Dedifferentiated amniotic fluid mesenchymal stem cell (primary cell): ENCODE measurements at regions not wholly inside any gene's neighbourhood (a gene's known extent, or its start where the extent isn't known, plus 50 kb on each side); places are given as distances from the start of the nearest gene placed in this dataset.

Experiments
- DNase-seq: peaks from one replicate; pipeline ENCODE4 v3.0.0-alpha.2; 2016; ENCODE audit errors: extremely low spot score

- DNase-seq: no peak
These were observed 1476.2 kb downstream of the MRPL39 start for GRCh38 chr21:24131056-24131455.

GRCh38 chr21:24127651-24128050 is 1479.6 kb downstream of the MRPL39 start:
- no peak for DNase-seq

GRCh38 chr21:24123785-24124184 is 1483.5 kb downstream of the MRPL39 start:
- DNase-seq: no peak

- peak; percentile 38 for DNase-seq
These were observed 1488.4 kb downstream of the MRPL39 start for GRCh38 chr21:24118738-24119459.

GRCh38 chr21:24115141-24115540 is 1492.1 kb downstream of the MRPL39 start:
- DNase-seq: no peak

DNA sequence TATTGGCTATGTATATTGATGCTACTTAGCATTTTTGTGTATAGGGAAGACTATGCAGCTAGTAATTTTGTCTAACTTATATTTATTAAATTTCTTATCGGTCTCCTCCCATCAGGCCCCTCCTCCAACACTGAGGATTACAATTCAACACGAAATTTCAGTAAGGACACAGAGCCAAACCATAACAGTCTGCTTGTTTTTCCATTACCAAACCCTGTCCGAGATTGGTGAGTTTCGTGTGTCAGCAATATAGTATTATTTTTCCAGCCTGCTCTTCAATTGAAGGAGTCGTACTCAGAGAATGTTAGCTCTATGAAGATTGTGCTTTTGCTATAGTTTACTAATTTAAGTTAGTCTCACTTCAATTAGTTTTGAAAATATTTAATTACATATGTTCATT is 1495.3 kb downstream of the MRPL39 start:
- peak; percentile 21 for DNase-seq

DNA sequence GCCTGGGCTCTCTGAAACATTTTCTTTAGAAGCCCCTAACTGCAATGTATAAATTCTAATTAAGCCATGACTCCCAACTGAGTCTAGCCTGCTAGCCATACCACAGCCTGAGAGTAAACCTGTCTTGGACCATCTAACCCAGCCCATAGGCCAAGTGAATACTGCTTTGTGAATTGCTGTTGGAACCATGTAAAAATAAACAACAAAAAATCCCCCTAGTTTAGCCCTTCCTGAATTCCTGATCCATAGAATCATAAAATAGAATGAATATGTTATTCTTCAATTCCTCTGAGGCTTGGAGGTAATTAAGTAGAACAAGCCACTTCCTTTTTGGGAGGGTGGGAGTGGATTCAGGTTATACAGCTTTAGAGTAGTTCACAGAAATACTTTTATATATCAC is 1496.4 kb downstream of the MRPL39 start:
- peak; percentile 37 for DNase-seq

GRCh38 chr21:24097181-24097580 is 1510.1 kb downstream of the MRPL39 start:
- DNase-seq: no peak

DNA sequence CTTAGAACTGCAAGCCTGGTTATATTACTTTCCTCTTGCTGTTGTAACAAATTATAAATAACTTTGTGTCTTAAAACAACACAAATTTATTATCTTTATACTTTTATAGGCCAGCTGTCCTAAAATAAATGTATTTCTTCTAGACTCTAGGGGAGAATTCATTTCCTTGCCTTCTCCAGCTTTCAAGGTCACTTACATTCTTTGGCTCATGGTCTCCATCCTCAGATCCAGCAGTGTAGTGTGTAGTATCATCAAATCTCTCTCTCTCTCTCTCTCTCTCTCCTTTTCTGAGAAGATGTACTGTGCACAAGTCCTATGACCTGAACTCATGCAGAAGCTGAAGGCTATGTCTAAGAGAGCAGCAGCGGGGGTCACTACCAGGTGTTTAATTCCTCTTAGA is 1510.6 kb downstream of the MRPL39 start:
- no peak for DNase-seq

DNA sequence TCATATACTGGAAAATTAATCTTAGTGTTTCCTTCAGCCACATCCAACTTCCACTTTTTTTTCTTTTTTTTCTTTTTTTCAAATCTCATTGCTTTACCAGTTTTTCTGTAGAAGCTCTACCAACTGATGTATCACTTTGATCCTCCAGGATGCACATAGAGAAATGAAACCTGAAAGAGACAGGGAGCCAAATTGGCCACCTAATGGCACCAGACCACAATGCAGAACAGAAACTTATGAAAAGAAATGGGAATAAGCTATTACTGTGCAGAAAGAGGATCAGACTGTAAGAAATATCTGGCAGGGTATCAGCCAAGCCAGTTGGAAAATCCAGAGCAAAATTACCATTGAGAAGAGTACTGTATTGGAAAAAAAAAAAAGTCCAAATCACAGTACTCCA is 1514.2 kb downstream of the MRPL39 start:
- no peak for DNase-seq

DNA sequence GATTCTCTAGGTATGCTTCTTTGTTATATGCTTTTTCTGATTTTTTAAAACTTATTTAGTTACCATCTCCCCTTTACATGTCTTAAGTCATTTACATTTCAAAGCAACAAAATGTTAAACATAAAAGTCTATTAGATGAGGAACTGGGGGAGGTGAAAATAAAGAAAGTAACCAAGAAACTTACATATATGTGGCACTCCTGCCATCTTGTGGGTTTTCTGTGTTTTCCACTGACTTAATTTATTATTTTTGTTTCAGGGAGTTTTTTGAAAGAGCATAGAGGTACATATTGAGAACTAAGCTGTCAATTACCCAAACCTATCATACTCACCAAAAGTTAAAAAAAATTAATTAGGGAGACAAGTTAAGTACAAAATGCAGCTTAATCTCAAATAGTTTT is 1531.1 kb downstream of the MRPL39 start:
- no peak for DNase-seq

- DNase-seq: no peak
These were observed 1551.6 kb downstream of the MRPL39 start for GRCh38 chr21:24055696-24056095.

DNA sequence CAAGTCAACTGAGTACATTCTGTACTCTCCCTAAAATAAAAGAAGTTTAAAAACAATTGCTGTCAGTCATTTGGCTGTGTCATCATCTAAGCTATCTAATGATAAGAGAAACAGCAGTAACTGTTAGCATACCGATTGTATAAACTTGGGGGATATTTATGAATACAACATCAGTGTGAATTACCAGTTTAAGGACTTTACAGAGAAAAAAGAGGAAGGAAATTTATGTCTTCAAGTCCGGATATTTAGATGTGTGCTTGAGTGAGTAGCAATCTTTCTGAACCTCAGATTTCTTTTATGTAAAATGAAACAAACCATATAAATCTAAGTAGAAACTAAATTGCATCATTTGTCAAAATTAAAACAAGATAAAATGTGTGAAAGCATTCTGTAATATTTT is 1557.0 kb downstream of the MRPL39 start:
- DNase-seq: no peak

GRCh38 chr21:24046829-24047443 is 1560.3 kb downstream of the MRPL39 start:
- no peak for DNase-seq

DNA sequence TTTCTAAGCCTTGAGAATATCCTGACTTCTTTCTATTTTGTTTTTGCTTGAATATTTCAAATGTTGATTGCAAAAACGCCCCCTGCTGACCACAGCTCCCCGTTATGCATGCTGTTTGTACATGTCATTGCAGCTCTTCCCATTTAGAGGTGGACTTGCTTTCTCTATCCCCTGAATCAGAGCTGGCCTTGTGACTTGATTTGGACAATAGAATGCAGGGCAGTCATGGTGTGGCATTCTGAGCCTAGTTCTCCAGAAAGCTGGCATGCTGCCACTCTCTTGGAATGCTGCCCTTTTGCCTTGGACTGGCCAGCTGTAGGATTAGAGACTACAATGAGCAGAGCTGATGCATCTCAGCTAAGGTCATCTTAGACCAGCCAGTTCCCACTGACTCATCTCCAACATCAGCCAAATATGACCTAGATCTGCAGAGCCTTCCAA is 1561.5 kb downstream of the MRPL39 start:
- DNase-seq: peak; percentile 94

DNA sequence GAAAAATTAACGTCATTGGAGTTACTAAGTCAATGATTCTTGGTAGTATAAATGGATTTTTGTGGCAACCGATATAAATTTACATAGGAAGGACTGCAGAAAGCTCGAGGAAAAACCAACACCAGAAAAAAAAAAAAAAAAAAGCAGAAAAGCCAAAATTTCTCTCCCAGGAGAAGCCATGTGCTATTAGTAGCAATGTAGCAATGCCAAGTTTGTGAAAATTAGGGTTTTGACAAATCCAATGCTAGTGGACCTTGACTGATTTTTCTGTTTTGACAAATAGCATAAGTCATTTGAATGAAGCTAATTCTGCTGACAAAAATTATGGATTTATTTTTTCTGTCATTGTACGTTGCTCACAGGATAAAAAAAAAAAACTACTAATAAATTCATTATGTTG is 1561.9 kb downstream of the MRPL39 start:
- no peak for DNase-seq

DNA sequence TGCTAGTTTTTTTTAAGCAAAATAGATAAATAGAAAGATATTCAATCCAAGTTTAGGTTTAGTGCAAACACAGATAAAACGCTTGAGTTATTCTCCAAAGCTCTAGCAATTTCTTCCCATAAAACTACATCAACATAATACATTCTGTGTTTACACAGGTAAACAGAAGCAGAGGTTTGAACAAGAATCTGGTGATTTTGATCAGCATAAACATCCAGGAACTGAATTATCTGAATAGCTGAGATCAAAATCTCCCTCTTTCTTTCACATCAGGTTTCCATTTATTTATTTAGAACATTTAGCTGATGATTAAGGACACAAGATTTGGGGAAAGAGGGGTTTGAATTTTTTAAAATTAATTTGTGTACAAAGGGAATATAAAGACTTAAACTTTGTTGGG is 1564.6 kb downstream of the MRPL39 start:
- DNase-seq: no peak

DNA sequence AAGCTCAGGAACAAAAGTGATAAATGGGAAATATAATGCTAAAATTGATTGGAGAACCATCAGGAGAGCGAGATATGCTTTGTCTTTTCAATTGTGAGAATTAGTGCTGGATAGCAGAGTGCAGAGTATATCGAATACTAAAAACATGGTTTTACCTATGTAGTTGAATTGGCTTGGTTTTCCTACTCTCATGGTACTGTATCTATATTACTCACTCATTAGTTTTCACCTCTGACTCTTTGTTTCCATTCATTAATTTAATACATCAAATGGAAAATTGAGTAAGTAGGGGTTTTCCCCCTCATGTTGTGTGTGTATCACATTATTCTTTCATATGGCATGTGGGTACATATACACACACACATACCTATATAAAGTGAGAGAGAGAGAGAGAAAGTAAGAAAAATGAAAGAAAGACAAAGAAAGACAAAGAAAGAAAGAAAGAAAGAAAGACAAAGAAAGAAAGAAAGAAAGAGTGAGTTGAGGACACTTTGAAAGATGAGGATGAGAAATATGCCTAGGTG is 1574.5 kb downstream of the MRPL39 start:
- DNase-seq: no peak

DNA sequence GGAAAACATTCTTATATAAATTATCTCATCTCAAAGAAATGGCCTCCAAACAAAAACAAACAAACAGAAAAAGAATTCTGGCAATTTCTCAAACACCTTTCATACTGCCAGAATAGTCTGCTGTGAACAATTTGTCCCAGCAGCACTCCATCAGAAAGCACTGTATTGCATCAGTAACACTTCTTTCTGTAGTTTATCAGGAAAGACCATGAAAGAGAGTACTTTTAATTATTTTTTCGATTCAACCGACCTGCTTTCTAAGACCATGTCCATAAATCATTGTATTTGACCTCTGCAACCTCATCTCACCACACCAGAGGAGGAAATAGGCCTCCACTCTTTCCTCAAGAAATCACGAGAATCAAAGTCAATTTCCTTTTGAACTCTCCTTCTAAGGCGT is 1579.9 kb downstream of the MRPL39 start:
- no peak for DNase-seq

GRCh38 chr21:24025101-24025500 is 1582.2 kb downstream of the MRPL39 start:
- no peak for DNase-seq

GRCh38 chr21:24023936-24024335 is 1583.3 kb downstream of the MRPL39 start:
- DNase-seq: no peak

DNA sequence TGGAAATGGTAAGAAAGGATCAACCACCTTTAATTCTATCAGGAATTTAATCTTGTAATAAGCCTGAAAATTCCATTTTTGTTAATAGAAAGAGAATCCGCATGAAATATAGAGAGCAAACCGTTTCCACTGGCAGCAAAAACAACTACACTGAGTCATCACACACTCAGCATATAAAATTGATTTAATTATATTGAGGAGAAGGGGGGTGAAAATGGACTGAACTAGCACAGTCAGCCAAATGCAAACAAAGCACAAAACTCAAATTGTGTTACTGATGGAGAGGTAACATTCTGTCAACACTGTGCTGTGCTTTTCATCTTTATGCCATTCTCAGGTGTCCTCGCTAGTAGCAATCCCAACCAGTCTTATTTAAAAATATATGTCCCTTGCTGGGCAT is 1583.9 kb downstream of the MRPL39 start:
- peak; percentile 24 for DNase-seq

DNA sequence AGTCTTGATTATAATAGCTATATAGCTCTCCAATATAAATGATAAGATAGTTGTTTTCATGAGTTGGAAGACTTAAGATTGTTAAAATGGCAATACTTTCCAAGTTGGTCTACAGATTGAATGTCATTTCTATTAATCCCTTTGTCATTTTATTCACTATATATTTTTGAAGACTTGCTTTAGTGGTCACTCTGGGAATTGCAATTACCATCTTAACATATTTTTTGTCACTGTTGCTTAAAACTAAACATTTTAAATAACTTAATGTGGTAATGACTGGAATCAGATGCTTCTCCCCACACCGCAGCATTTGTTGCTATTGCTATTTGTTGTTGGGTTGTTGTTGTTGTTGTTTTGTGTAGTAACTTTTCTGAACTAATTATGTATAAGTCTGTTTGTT is 1592.9 kb downstream of the MRPL39 start:
- DNase-seq: no peak
